Uterus (tissue), 2 donors: ENCODE measurements at regions not wholly inside any gene's neighbourhood (a gene's known extent, or its start where the extent isn't known, plus 50 kb on each side); places are given as distances from the start of the nearest gene placed in this dataset.

Experiments
- CTCF ChIP-seq, 4 experiments: fragments of 200-600 bp in 2 of 4; fragments of 450-650 bp in 2 of 4; sonication (generic) in 2 of 4; IDR thresholded peaks; one replicate each; pipeline ENCODE4 v1.5.1; 2016 to 2019; ENCODE audit warnings: antibody characterized with exemption in 4 of 4, mild to moderate bottlenecking in 2 of 4, moderate library complexity in 1 of 4
- POLR2A ChIP-seq, 2 donors: fragments of 450-650 bp; IDR thresholded peaks; one replicate each; pipeline ENCODE4 v1.6.1; 2016; ENCODE audit warnings: antibody characterized with exemption in 2 of 2, mild to moderate bottlenecking in 1 of 2, moderate library complexity in 1 of 2

GRCh38 chr5:152104211-152104610 is 179.6 kb upstream of the GLRA1 start:
- TF ChIP-seq CTCF (IDR thresholded peaks at IDR 0.05) (no peak), POLR2A (IDR thresholded peaks at IDR 0.05) (no peak)
